ENCODE measurements at regions not wholly inside any gene's neighbourhood (a gene's known extent, or its start where the extent isn't known, plus 50 kb on each side); places are given as distances from the start of the nearest gene placed in this dataset.
A peak's percentile ranks its signal among the peaks of the same experiment; 100 is the strongest.

DNA sequence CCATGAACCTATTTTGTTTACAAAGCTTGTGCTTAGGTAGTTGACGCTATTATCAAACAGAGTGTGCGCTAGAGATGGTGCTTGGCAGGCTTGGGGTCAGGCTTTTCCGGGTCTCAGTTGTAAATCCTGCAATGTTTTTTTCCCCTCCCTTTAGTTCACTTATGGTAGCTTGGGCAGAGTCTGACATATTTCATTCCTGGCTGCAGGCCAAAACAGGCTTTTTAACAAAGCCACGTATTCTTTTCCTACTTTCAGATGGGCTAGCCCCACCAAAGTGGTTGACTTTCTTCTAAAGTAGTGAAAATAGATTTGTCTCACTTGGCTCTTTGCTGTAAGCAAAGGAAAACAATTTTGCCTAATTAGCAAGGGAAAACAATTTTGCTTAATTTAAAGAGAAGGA is 58.0 kb upstream of the FBN2 start:
- no peaks in the 10 kb centered on the region for H3K9me3 ChIP-seq (replicated peaks; ENCODE audit: control insufficient read depth, insufficient read depth, low read length)
- peak; percentile 56 for DNase-seq (ENCODE audit: low read depth, low spot score)
- no peaks in the 10 kb centered on the region for H3K27me3 ChIP-seq (ENCODE audit: control insufficient read depth in 2 of 2, insufficient read depth in 2 of 2, low read length in 2 of 2)
- no peaks in the 10 kb centered on the region for H3K9me1 ChIP-seq (replicated peaks; ENCODE audit: control insufficient read depth, extremely low read depth, insufficient read depth, low read length)
- ChIA-PET CTCF (interaction anchor here (1.5 kb wide), 1 partner anchor 38 kb away, joined by 3 read pairs; no protein-coding TSS in a partner anchor), POLR2A (no interaction called here)
- no peak overlapping the region for H3K27ac ChIP-seq (ENCODE audit: insufficient read depth, low read depth, low read length)
- no peak overlapping the region for H3K4me2 ChIP-seq (ENCODE audit: insufficient read depth, low read length)
- H3K9ac ChIP-seq (replicated peaks; ENCODE audit: extremely low read depth, insufficient read depth, low read length): no peak overlapping the region
- no TSS peak for BruUV-seq (replicated peaks)
- H3K36me3 ChIP-seq (ENCODE audit: control insufficient read depth in 2 of 2, extremely low read depth in 1 of 2, insufficient read depth in 2 of 2, low read length in 2 of 2): no peaks in the 10 kb centered on the region
- no peak overlapping the region for H3K4me3 ChIP-seq (replicated peaks in 1 of 3; ENCODE audit: insufficient read depth in 1 of 3, low read depth in 1 of 3, low read length in 3 of 3)
- peaks cover 2% of the 10 kb centered on the region for H3K4me1 ChIP-seq (ENCODE audit: control insufficient read depth, extremely low read depth, insufficient read depth, low read length)
- TF ChIP-seq FOS (IDR thresholded peaks at IDR 0.05; ENCODE audit: borderline replicate concordance, insufficient read depth, low read length) (no peak), GATA2 (IDR thresholded peaks at IDR 0.05; ENCODE audit: insufficient read depth, insufficient read length, low read depth, low read length) (no peak), MYC (IDR thresholded peaks at IDR 0.05; ENCODE audit: low read depth, low read length) (no peak), JUN (IDR thresholded peaks at IDR 0.05; ENCODE audit: borderline replicate concordance, insufficient read depth, insufficient read length, low read depth) (no peak), POLR2AphosphoS5 (IDR thresholded peaks at IDR 0.05; ENCODE audit: insufficient read depth, low read depth, low read length) (no peak), POLR2A (IDR thresholded peaks at IDR 0.05; ENCODE audit: low read depth, low read length) (no peak), EZH2 (IDR thresholded peaks at IDR 0.05; ENCODE audit: borderline replicate concordance, low read depth, low read length, severe bottlenecking) (no peak)
- TF ChIP-seq, protein P1, sequence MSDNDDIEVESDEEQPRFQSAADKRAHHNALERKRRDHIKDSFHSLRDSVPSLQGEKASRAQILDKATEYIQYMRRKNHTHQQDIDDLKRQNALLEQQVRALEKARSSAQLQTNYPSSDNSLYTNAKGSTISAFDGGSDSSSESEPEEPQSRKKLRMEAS (IDR thresholded peaks at IDR 0.05; ENCODE audit: insufficient read depth, insufficient read length): no peak
- TF ChIP-seq, protein P2, sequence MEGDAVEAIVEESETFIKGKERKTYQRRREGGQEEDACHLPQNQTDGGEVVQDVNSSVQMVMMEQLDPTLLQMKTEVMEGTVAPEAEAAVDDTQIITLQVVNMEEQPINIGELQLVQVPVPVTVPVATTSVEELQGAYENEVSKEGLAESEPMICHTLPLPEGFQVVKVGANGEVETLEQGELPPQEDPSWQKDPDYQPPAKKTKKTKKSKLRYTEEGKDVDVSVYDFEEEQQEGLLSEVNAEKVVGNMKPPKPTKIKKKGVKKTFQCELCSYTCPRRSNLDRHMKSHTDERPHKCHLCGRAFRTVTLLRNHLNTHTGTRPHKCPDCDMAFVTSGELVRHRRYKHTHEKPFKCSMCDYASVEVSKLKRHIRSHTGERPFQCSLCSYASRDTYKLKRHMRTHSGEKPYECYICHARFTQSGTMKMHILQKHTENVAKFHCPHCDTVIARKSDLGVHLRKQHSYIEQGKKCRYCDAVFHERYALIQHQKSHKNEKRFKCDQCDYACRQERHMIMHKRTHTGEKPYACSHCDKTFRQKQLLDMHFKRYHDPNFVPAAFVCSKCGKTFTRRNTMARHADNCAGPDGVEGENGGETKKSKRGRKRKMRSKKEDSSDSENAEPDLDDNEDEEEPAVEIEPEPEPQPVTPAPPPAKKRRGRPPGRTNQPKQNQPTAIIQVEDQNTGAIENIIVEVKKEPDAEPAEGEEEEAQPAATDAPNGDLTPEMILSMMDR (IDR thresholded peaks at IDR 0.05; ENCODE audit: extremely low read depth in 1 of 2, insufficient read depth in 1 of 2, low read depth in 1 of 2, low read length in 2 of 2): no peak
- FAIRE-seq: no peak
- intact Hi-C loops (cut with micrococcal nuclease) (no loop called here), dilution Hi-C loops (cut with MboI; ENCODE audit: extremely low pct_ligation_motif_present, low sequenced_read_pairs) (no loop called here)
- no peaks in the 10 kb centered on the region for H3K79me2 ChIP-seq (ENCODE audit: control insufficient read depth, insufficient read depth, low read length)
- H2AFZ ChIP-seq (ENCODE audit: low read depth, low read length): no peak overlapping the region
- H4K20me1 ChIP-seq (replicated peaks; ENCODE audit: control insufficient read depth, extremely low read depth, insufficient read depth, low read length): no peaks in the 10 kb centered on the region

Data from endothelial cell of umbilical vein (primary cell).